GM13976 (cell line): ENCODE measurements at regions not wholly inside any gene's neighbourhood (a gene's known extent, or its start where the extent isn't known, plus 50 kb on each side); places are given as distances from the start of the nearest gene placed in this dataset.

ENCODE experiments used
- DNase-seq: peaks from one replicate; pipeline ENCODE4 v3.0.0; 2012; ENCODE audit warnings: low spot score
- CTCF ChIP-seq: IDR thresholded peaks from 2 replicates; pipeline ENCODE4 v1.5.1; 2012; ENCODE audit warnings: borderline replicate concordance, mild to moderate bottlenecking; ENCODE audit not compliant: insufficient read depth; ENCODE audit errors: extremely low read depth, missing control alignments, control extremely low read depth
- in situ Hi-C: fragments of 300-500 bp; cut with MboI; formaldehyde crosslinking; loops from one replicate; pipeline ENCODE4 v1.12.0; 2022; ENCODE audit warnings: low sequenced_read_pairs, mixed read lengths, inconsistent platforms; ENCODE audit not compliant: unreplicated experiment

GRCh38 chr14:76922584-76922983, 96.4 kb downstream of the LRRC74A start:
- no peak for DNase-seq
- no peak for TF ChIP-seq CTCF
- in situ Hi-C loops = no loop called here

GRCh38 chr14:76922092-76922491, 95.9 kb downstream of the LRRC74A start:
- in situ Hi-C loops = no loop called here

GRCh38 chr14:76921088-76921399, 94.8 kb downstream of the LRRC74A start:
- TF ChIP-seq CTCF = no peak
- DNase-seq = no peak
- in situ Hi-C loops = no loop called here

More at GRCh38 chr14:76922092-76922491, 95.9 kb downstream of the LRRC74A start:
- TF ChIP-seq CTCF = no peak
- no peak for DNase-seq

- DNase-seq = no peak
- in situ Hi-C loops = no loop called here
- no peak for TF ChIP-seq CTCF
Observed at GRCh38 chr14:76920331-76921087, 94.3 kb downstream of the LRRC74A start.

GRCh38 chr14:76919431-76920330, 93.5 kb downstream of the LRRC74A start:
- TF ChIP-seq CTCF = no peak
- in situ Hi-C loops = loop anchor here (10.0 kb wide), 1 partner anchor 145 kb away; no protein-coding TSS in a partner anchor
- no peak for DNase-seq
